ENCODE measurements at regions not wholly inside any gene's neighbourhood (a gene's known extent, or its start where the extent isn't known, plus 50 kb on each side); places are given as distances from the start of the nearest gene placed in this dataset.

GRCh38 chr18:26710470-26711096 lies 154.9 kb downstream of the AQP4 start (continued):
- TF ChIP-seq PRDM4 (CRISPR knock-in tag; IDR thresholded peaks at IDR 0.05; ENCODE audit: borderline replicate concordance): no peak
- TF ChIP-seq ZBTB37 (CRISPR knock-in tag; IDR thresholded peaks at IDR 0.05): no peak
- no peak for TF ChIP-seq CENPX (CRISPR knock-in tag; IDR thresholded peaks at IDR 0.05)
- TF ChIP-seq ZFP91 (CRISPR knock-in tag; IDR thresholded peaks at IDR 0.05; ENCODE audit: borderline replicate concordance): no peak
- TF ChIP-seq HIVEP1 (CRISPR knock-in tag; IDR thresholded peaks at IDR 0.05): no peak
- TF ChIP-seq EED (CRISPR knock-in tag; IDR thresholded peaks at IDR 0.05): no peak

- FAIRE-seq (no peak), DNase-seq (ENCODE audit: low spot score) (no peak), ATAC-seq (no peak)
- POLR2A ChIA-PET: no interaction called here
- BruUV-seq (replicated peaks): no TSS peak
- Histone ChIP-seq H2AFZ (ENCODE audit: low read length) (no peak overlapping the region), H3K4me3 (replicated peaks in 1 of 3; ENCODE audit: insufficient read depth in 1 of 3, low read depth in 2 of 3, low read length in 3 of 3) (no peak overlapping the region), H3K36me3 (replicated peaks in 1 of 2; ENCODE audit: control insufficient read depth in 1 of 2, insufficient read depth in 2 of 2, low read length in 2 of 2) (no peaks in the 10 kb centered on the region), H3K79me2 (ENCODE audit: insufficient read depth, low read length) (no peaks in the 10 kb centered on the region), H3K9me3 (ENCODE audit: low read length) (no peaks in the 10 kb centered on the region), H3K9ac (ENCODE audit: insufficient read depth, low read depth, low read length) (no peak overlapping the region), H4K20me1 (ENCODE audit: insufficient read depth, low read length) (no peaks in the 10 kb centered on the region), H3K27me3 (ENCODE audit: control insufficient read depth in 1 of 2, insufficient read depth in 2 of 2, low read length in 2 of 2) (no peaks in the 10 kb centered on the region; a peak in 2 of 5 replicates), H3K27ac (ENCODE audit: extremely low read length, insufficient read depth, low read length) (no peak overlapping the region), H3K4me2 (ENCODE audit: low read depth, low read length) (no peak overlapping the region), H3K4me1 (ENCODE audit: insufficient read depth, low read length) (no peaks in the 10 kb centered on the region)
- intact Hi-C loops (cut with micrococcal nuclease; ENCODE audit: unreplicated experiment): no loop called here
- CTCF ChIA-PET (ENCODE audit: low intra/inter-chr PET ratio, low total read pairs): no interaction called here
- in situ Hi-C loops (cut with HindIII; ENCODE audit: extremely low pct_ligation_motif_present, low pct_unique_long_range_greater_than_20kb): no loop called here
- 4% methylated on average over 1 of the region's 1 CpG for WGBS (ENCODE audit: low lambda C conversion rate)
- no peak for TF ChIP-seq PRDM15 (CRISPR knock-in tag; IDR thresholded peaks at IDR 0.05)
- TF ChIP-seq ATF1 (CRISPR knock-in tag; IDR thresholded peaks at IDR 0.05): no peak
- no peak for TF ChIP-seq NBN (conservative IDR thresholded peaks at IDR 0.05)
- TF ChIP-seq SAFB2 (CRISPR knock-in tag; IDR thresholded peaks at IDR 0.05; ENCODE audit: borderline replicate concordance, low read depth): no peak
- TF ChIP-seq ZNF354B (CRISPR knock-in tag; IDR thresholded peaks at IDR 0.05): no peak
- no peak for TF ChIP-seq JUND (CRISPR knock-in tag; IDR thresholded peaks at IDR 0.05)
- TF ChIP-seq HOXD1 (CRISPR knock-in tag; IDR thresholded peaks at IDR 0.05): no peak
- TF ChIP-seq ZNF589 (CRISPR knock-in tag; conservative IDR thresholded peaks at IDR 0.05): no peak
- no peak for TF ChIP-seq MIXL1 (CRISPR knock-in tag; IDR thresholded peaks at IDR 0.05)
- TF ChIP-seq ZNF441 (CRISPR knock-in tag; IDR thresholded peaks at IDR 0.05; ENCODE audit: borderline replicate concordance): no peak
These were observed 155.6 kb downstream of the AQP4 start for GRCh38 chr18:26709897-26710296.
